ENCODE measurements at regions not wholly inside any gene's neighbourhood (a gene's known extent, or its start where the extent isn't known, plus 50 kb on each side); places are given as distances from the start of the nearest gene placed in this dataset.

- in situ Hi-C loops (cut with MboI): no loop called here
- ChIA-PET CTCF (no interaction called here), POLR2A (no interaction called here)
- TF ChIP-seq PAX8 (IDR thresholded peaks at IDR 0.05) (no peak), ZNF274 (IDR thresholded peaks at IDR 0.05; ENCODE audit: insufficient read depth, insufficient read length) (no peak), SIX5 (IDR thresholded peaks at IDR 0.05; ENCODE audit: low read depth, low read length, severe bottlenecking) (no peak), ZNF592 (IDR thresholded peaks at IDR 0.05) (no peak), SKIL (IDR thresholded peaks at IDR 0.05; ENCODE audit: low read depth, poor library complexity, severe bottlenecking) (no peak), NFYA (IDR thresholded peaks at IDR 0.05; ENCODE audit: borderline replicate concordance, low read depth, low read length) (no peak), NR2C1 (IDR thresholded peaks at IDR 0.05) (no peak), ATF3 (IDR thresholded peaks at IDR 0.05; ENCODE audit: borderline replicate concordance, extremely low read depth, low read depth, low read length) (no peak), EP300 (IDR thresholded peaks at IDR 0.05; ENCODE audit: borderline replicate concordance in 1 of 2, control insufficient read depth in 1 of 2, low read depth in 2 of 2, low read length in 2 of 2) (no peak), HDAC2 (IDR thresholded peaks at IDR 0.05) (no peak), E2F4 (IDR thresholded peaks at IDR 0.05; ENCODE audit: low read depth, low read length) (no peak), ZBTB33 (IDR thresholded peaks at IDR 0.05) (no peak), ZSCAN29 (IDR thresholded peaks at IDR 0.05) (no peak), ZNF622 (IDR thresholded peaks at IDR 0.05) (no peak)
These were observed 834.7 kb upstream of the KCND2 start for GRCh38 chr7:119438315-119438714.

More at GRCh38 chr7:119438315-119438714, 834.7 kb upstream of the KCND2 start:
- Histone ChIP-seq H2AFZ (ENCODE audit: control insufficient read depth, low read depth, low read length) (no peak overlapping the region), H3K36me3 (ENCODE audit: control insufficient read depth in 2 of 2, insufficient read depth in 2 of 2, low read length in 1 of 2) (no peaks in the 10 kb centered on the region), H3K9me3 (replicated peaks; ENCODE audit: control insufficient read depth, insufficient read depth, low read length) (no peaks in the 10 kb centered on the region), H4K20me1 (ENCODE audit: control insufficient read depth, insufficient read depth) (no peaks in the 10 kb centered on the region), H3K4me1 (ENCODE audit: control insufficient read depth, insufficient read depth, low read length) (no peaks in the 10 kb centered on the region), H3K27ac (ENCODE audit: control insufficient read depth, insufficient read depth) (no peak overlapping the region), H3K9ac (ENCODE audit: control insufficient read depth, insufficient read depth, low read length) (no peak overlapping the region), H3K27me3 (replicated peaks in 1 of 2; ENCODE audit: control insufficient read depth in 2 of 2, insufficient read depth in 2 of 2, low read length in 1 of 2) (no peaks in the 10 kb centered on the region), H3K4me3 (no peak overlapping the region), H3K4me2 (ENCODE audit: control insufficient read depth, insufficient read depth) (no peak overlapping the region), H3K79me2 (ENCODE audit: control insufficient read depth, insufficient read depth, low read length) (no peaks in the 10 kb centered on the region)
- intact Hi-C loops (cut with micrococcal nuclease; ENCODE audit: unreplicated experiment): no loop called here
- BruUV-seq (replicated peaks): no TSS peak
- DNase-seq (ENCODE audit: low read depth, low spot score): no peak
- SMC1A ChIA-PET (ENCODE audit: uncharacterized antibody, unreplicated experiment): no interaction called here
- ATAC-seq: no peak
- no peak for FAIRE-seq
- RAD21 ChIA-PET (ENCODE audit: unreplicated experiment): no interaction called here
- 0% methylated on average over 1 of the region's 1 CpG for WGBS (ENCODE audit: insufficient coverage, insufficient replicate concordance, low lambda C conversion rate, missing lambda C conversion rate)
